Cortex of kidney (tissue), 1 donor: ENCODE measurements at regions not wholly inside any gene's neighbourhood (a gene's known extent, or its start where the extent isn't known, plus 50 kb on each side); places are given as distances from the start of the nearest gene placed in this dataset.
"Not testable (repeated sequence)": the region's sequence is repeated elsewhere in the genome, so short reads cannot be mapped to it uniquely, and the experiment has no call there.

ENCODE experiments used
- DNase-seq: peaks from one replicate; lab custom pipeline; 2025; lab: John Stamatoyannopoulos, UW

DNA sequence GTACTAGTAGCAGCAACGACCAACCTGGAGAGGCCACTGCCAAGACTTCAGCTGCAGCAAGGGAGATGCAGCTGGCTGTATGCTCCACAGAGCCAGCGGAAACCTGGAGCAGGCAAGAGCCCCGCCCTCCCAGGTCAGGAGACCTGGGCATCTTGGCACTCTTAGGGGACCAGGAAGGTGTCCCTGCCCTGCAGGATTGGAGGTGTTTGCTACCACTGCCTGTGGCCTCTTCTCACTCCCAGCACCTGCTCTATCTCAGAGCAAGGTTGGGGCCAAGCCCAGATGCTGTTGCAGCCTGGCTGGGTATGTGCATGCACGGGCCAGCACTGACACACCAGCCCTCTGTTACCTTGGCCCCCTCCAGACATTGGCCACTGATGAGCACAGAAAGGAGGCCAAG lies 1512.8 kb downstream of the REEP3 start:
- DNase-seq = no peak

DNA sequence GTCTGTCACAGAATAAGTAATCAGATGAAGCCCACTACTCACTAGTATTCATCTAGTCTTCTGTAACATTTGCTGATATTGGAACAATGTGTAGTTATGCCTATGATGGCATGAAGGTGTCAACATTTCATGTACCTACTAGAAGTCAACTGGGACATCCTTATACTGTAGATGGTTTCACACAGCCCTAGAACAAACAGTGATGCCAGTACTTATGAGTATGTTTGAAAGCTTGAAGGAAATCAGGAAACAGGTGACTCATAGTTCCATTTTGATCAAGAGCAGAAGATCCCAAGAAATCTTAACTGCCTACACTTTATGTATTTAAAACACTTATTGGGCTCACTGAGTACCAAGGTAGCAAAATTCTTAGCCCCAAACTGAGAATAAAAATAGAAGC lies 1519.6 kb downstream of the REEP3 start:
- no peak for DNase-seq

GRCh38 chr10:65041307-65041706 lies 1520.1 kb downstream of the REEP3 start:
- DNase-seq = no peak

GRCh38 chr10:65042496-65042895 lies 1521.3 kb downstream of the REEP3 start:
- no peak for DNase-seq

- DNase-seq = no peak
Measured at GRCh38 chr10:65046831-65047230, 1525.6 kb downstream of the REEP3 start.

DNA sequence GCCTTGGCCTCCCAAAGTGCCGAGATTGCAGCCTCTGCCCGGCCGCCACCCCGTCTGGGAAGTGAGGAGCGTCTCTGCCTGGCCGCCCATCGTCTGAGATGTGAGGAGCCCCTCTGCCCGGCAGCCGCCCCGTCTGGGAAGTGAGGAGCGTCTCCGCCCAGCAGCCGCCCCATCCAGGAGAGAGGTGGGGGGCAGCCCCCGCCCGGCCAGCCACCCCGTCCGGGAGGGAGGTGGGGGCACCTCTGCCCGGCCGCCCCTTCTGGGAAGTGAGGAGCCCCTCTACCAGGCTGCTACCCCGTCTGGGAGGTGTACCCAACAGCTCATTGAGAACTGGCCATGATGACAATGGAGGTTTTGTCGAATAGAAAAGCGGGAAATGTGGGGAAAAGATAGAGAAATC lies 1530.9 kb downstream of the REEP3 start:
- not testable (repeated sequence) for DNase-seq

DNA sequence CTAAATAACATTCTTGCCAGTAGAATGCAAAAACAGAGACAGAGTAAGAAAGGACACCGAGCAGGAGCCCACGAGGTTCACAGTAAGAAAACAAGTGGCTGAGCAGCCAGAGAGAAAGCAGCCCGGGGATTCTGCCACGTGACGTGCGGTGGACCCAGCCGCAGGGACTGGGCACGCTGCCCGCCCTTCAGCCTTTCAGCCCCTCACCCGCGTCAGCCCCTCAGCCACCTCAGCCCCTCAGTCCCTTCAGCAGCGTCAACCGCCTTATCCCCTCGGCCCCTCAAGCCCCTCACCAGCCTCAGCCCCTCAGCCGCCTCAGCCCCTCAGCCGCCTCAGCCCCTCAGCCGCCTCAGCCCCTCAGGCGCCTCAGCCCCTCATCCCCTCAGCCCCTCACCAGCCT lies 1532.2 kb downstream of the REEP3 start:
- DNase-seq = not testable (repeated sequence)

DNA sequence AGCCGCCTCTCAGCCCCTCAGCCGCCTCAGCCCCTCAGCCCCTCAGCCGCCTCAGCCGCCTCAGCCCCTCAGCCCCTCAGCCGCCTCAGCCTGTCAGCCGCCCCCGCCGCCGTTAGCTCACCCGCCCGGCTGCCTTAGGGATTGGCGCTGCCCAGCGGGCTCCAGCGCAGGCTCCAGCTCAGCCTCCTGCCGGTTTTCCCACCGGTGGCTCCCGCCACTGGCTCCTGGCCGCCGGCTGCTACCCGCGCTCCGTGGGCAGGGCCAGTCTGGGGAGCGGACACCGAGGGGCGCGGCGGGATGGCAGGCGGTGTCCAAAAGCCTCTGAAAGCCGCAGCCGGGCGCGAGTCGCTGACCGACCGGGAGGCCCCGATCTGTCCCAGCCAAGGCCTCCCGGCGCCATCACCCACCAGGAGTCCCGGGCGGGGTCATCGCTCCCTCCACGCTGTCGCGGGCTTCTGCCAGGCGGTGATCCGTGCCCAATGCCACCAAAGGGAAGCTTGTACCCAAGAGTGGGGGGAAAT lies 1532.7 kb downstream of the REEP3 start:
- not testable (repeated sequence) for DNase-seq

DNA sequence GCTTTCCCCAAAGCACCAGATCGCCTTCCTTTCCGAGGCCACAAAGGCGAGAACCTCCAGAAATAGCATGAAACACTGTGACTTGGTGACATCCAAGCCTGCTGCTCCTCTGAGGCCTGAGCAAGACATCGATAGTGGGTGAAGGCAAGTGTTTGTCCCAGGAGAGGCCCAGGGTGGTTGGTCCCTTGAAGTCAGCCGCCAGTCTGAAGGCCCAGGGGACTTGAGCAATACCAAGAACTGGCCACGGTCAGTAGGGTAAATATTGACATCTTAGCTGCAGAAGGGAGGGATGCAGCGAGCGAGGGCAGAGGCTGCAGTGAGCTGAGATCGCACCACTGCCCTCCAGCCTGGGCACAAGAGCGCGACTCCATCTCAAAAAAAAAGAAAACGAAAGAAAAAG lies 1533.5 kb downstream of the REEP3 start:
- DNase-seq = not testable (repeated sequence)

DNA sequence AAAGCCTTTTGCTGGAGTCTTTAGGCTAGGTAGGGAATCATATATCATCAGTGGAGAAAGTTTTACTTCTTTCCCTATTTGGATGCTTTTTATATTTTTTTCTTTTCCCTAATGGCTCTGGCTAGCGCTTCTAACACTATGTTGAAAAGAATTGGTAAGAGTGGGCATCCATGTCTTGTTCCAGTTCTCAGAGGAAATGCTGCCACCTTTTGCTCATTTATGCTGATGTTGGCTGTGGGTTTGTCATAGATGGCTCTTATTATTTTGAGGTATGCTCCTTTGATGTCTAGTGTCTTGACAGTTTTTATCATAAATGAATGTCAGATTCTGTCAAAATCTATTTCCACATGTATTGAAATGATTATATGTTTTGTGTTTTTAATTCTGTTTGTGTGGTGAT lies 1544.1 kb downstream of the REEP3 start:
- no peak for DNase-seq

DNA sequence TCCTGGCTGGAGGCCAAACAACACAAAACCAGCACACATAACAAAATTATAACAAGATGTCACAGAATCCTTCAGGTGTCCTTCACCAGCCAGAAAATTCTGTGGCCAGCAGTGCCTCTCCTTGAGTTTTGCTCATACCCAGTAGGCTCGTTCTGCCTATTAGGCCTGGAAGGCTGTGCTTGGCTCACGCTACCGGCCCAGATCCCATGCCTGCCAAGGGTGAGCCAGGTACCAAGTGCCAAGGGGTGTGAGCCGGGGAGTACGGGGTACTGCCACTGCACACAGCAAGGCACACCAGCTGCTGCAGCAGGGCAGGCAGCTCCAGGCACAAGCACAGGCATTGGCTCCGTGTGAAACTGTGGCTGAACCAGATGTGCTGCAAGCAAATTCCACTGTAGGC lies 1562.0 kb downstream of the REEP3 start:
- no peak for DNase-seq

GRCh38 chr10:65090991-65091390 lies 1569.8 kb downstream of the REEP3 start:
- no peak for DNase-seq

GRCh38 chr10:65100146-65100545 lies 1578.9 kb downstream of the REEP3 start:
- DNase-seq = no peak

- DNase-seq = not testable (repeated sequence)
Measured at GRCh38 chr10:65100881-65101280, 1579.7 kb downstream of the REEP3 start.

DNA sequence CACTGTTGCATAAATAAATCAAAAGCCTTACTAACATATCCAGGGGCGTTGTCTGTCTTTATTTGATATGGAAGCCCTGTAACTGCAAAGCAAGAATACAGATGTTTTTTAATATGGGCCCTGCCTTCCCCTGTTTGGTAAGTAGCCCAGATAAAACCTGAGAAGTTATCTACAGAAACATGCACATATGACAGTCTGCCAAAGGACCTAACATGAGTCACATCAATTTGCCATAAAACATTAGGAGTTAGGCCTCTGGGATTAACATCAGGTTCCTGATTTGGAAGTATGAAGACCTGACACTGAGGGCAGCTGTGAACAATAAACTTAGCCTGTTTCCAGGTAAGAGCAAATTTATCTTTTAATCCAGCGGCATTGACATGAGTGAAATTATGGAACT lies 1588.8 kb downstream of the REEP3 start:
- no peak for DNase-seq

DNA sequence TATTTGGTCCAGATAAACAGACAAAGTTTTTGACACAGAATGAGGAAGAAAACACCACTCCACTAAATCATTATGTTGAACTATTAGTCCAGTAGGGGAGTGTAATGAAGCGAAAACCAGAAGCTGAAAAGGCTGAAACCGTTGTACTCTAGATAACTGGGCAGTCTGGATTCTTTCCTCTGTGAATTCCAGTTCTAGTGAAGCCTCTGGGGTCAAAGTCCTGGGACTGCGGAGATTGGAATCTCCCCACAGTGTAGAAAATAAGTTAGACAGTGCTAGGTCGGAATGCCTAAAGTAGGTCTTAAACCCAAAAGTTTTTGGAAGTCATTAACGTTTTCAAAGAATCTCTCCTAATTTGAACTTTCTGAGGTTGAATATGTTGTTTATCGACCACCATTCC lies 1589.9 kb downstream of the REEP3 start:
- not testable (repeated sequence) for DNase-seq

DNA sequence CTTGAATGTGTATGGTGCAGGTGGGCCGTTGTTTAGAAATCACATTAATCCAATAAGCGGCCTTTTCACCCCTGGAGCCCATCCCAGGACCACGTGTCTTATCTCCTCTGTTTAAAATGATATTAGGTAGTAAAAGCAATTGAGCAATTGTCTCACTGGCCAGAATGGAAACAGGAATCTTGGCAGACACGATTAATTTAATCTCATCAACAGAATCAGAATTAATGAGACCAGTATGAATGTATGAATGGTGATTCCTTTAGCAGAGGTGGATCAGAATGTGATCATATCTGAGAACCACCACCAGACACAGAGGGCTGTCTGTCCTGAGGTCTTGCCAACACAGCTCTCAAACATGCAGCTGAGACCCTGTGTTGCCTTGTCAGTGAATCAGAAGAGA lies 1591.4 kb downstream of the REEP3 start:
- DNase-seq = no peak

GRCh38 chr10:65123120-65123519 lies 1601.9 kb downstream of the REEP3 start:
- DNase-seq = no peak

DNA sequence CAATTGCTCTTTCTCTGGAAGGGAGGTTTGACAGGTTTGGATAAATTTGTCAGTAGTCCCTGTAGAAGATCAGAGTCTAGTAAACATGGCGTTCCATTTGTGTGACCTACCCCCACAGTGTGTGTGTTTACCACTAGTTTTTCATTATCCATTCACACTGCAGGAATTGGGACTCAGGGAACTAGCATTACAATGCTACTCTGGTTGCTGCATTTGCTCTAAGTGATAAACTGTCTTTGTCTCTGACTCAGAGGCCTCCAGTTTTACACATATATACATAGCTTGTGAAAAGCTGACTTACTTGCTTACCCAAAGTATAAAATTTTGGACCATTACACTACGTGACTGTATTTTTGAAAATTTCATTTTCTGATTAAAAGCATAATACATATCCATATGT lies 1604.0 kb downstream of the REEP3 start:
- no peak for DNase-seq

- no peak for DNase-seq
Measured at GRCh38 chr10:65126288-65126687, 1605.1 kb downstream of the REEP3 start.

- DNase-seq = no peak
Measured at GRCh38 chr10:65128277-65128676, 1607.1 kb downstream of the REEP3 start.

DNA sequence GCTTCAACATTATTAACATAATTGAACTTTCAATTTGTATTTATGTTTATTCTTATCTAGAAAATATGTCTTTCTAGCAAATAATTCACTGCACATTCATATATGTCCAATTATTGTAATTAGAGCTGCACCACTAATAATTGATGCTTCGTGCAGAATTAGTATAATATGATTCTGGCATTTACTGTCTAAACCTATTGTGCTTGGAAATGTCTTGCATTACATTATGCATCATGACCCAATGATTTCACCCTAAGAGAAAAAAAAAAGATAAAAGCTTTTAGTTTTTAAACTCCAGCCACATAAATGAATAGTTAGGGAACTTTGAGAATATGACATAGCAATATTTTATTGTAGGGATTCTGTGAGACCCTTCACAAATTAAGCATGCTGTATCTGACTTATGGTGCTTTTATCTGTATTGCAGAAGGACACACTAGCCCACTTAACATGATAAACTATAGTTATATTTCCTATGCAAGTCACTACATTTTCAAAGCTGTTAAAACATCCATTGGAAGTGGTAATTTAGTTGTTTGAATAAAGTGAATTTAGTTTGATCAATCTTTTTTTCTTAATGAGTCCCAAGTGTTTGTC lies 1609.1 kb downstream of the REEP3 start:
- DNase-seq = no peak

GRCh38 chr10:65133652-65134051 lies 1612.5 kb downstream of the REEP3 start:
- DNase-seq = no peak

GRCh38 chr10:65135508-65135907 lies 1614.3 kb downstream of the REEP3 start:
- no peak for DNase-seq
